Pancreas (tissue), 10 donors: ENCODE measurements at regions not wholly inside any gene's neighbourhood (a gene's known extent, or its start where the extent isn't known, plus 50 kb on each side); places are given as distances from the start of the nearest gene placed in this dataset.

Experiments
- ATAC-seq, 4 donors: fragments of 200-7000 bp; cut with Tn5 transposase; one replicate each; pipeline versions ENCODE4 v1.8.0 to v1.9.1; 2020; ENCODE audit warnings: mild to moderate bottlenecking in 4 of 4, moderate library complexity in 4 of 4
- DNase-seq, 6 donors: peaks; one replicate each; pipeline ENCODE4 v3.0.0-alpha.2; 2020
- FAIRE-seq: peaks from 2 replicates; lab custom pipeline; 2012; peaks lifted over from hg19 to GRCh38; lab: Jason Lieb, UNC
- H3K27ac ChIP-seq, 4 donors: fragments of 200-600 bp; sonication (generic); 1 replicate in 3 of 4; 2 replicates in 1 of 4; pipeline versions ENCODE4 v1.5.0 to v1.8.0; 2020
- H3K27me3 ChIP-seq, 4 donors: fragments of 200-600 bp; one replicate each; pipeline ENCODE4 v1.8.0; 2021
- H3K36me3 ChIP-seq, 3 donors: fragments of 200-600 bp; sonication (generic) in 1 of 3; one replicate each; pipeline versions ENCODE4 v1.5.0 to v1.8.0; 2020 to 2021
- H3K4me1 ChIP-seq, 3 donors: fragments of 200-600 bp; one replicate each; pipeline ENCODE4 v1.8.0; 2021
- H3K4me3 ChIP-seq, 4 donors: fragments of 200-600 bp; sonication (generic) in 2 of 4; one replicate each; pipeline versions ENCODE4 v1.5.0 to v1.8.0; 2020 to 2021
- H3K9me3 ChIP-seq, 4 donors: fragments of 200-600 bp; one replicate each; pipeline ENCODE4 v1.8.0; 2021
- CTCF ChIP-seq, 4 donors: fragments of 200-600 bp; sonication (generic) in 3 of 4; IDR thresholded peaks; one replicate each; pipeline versions ENCODE4 v1.5.0 to v1.8.0; 2021; ENCODE audit warnings: antibody characterized with exemption in 4 of 4
- WGBS, 2 donors: extraction: QIAGEN DNeasy Blood & Tissue Kit; methylation state at CpG; one replicate each; pipeline ENCODE4 v1.1.7; 2013; 5-methylcytosine and 5-hydroxymethylcytosine counted together
- intact Hi-C, 3 donors: fragments of 100-400 bp; cut with DNase I; formaldehyde crosslinking; loops; one replicate each; pipeline versions ENCODE4 v1.11.1 to v1.14.2; 2022
- donor health status: healthy with polysubstance abuse.
- donor health status: DM: no; HTN: no; CAD: no; lungs with moderate emphysema.
- donor health status: DM: no; HTN: no; CAD: no.
- donor health status: control.
- donor health status: control.
- donor health status: Bipolar disorder and iron deficiency.
- donor health status: DM: yes; HTN: yes; CAD: no.
- donor health status: DM: no; HTN: no; CAD: no.
- donor health status: DM: no; HTN: no; CAD: no.
- donor health status: DM: yes; HTN: yes; CAD: no.

DNA sequence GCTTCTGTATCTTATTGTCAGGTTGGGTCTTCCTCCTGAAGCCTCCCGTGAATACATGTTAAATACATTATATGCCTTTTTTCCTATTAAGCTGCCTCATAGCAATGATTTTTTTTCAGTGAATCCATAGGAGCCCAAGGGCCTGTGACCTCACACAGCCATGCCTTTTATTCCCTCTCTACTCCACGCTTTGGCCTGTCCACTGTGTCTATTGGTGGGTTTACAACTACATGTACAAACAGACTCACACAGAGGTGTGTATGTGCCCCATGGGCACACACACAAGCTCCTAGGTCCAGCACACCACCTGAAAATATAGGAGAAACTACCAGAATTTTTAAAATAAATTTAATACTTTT is 560.4 kb downstream of the IPMK start:
- no peaks in the 10 kb centered on the region for H3K27me3 ChIP-seq
- H3K4me1 ChIP-seq: peaks cover 0 to 8% (median 5%) of the 10 kb centered on the region in 3 donors
- intact Hi-C loops: no loop called here
- 47 to 79% methylated on average over 2 of the region's 2 CpGs for WGBS, 2 donors
- no peak for TF ChIP-seq CTCF (IDR thresholded peaks at IDR 0.05)
- FAIRE-seq: no peak
- H3K4me3 ChIP-seq: no peak overlapping the region
- DNase-seq: no peak
- no peaks in the 10 kb centered on the region for H3K36me3 ChIP-seq
- H3K27ac ChIP-seq: no peak overlapping the region
- no peak for ATAC-seq
- H3K9me3 ChIP-seq: no peaks in the 10 kb centered on the region

DNA sequence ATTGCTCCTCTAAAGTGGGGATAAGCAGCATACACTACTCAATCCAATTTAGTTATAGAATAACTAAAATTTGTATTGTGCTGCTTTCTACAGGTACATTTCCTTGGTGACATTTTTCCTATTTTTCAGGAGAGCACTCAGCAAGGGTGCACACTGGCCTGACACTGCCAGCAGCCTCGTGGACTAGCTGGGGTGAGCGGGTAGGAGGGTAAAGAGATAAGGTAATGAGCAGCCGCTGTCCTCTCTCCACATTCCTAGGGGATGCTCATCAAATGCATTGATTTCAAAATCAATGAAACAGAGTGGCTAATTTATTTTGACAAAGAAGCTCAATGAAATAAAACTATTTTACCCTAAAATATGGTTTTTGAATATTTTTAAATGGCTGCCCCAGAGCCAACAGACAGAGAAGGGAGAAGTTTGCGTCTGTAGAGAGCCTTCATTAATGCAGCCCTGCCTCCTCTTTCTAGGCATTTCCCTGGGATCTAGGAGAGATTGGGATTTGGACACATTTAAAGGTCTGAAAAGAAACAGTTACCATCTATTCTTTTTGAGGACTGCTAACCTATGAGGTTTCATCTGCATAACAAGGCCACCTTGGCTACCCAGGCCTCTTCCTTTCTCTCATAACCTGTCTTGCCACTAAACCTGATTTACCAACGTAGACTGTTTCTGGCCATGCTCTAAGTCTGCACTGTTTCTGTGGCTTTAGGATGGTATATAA is 561.0 kb downstream of the IPMK start:
- Histone ChIP-seq H3K27me3 (no peaks in the 10 kb centered on the region), H3K9me3 (no peaks in the 10 kb centered on the region), H3K4me3 (no peak overlapping the region), H3K4me1 (peaks cover 0 to 8% (median 5%) of the 10 kb centered on the region in 3 donors), H3K36me3 (no peaks in the 10 kb centered on the region), H3K27ac (no peak overlapping the region)
- 55 to 76% methylated on average over 5 of the region's 5 CpGs for WGBS, 2 donors
- intact Hi-C loops: no loop called here
- TF ChIP-seq CTCF (IDR thresholded peaks at IDR 0.05): no peak
- FAIRE-seq (no peak), DNase-seq (no peak), ATAC-seq (no peak)

DNA sequence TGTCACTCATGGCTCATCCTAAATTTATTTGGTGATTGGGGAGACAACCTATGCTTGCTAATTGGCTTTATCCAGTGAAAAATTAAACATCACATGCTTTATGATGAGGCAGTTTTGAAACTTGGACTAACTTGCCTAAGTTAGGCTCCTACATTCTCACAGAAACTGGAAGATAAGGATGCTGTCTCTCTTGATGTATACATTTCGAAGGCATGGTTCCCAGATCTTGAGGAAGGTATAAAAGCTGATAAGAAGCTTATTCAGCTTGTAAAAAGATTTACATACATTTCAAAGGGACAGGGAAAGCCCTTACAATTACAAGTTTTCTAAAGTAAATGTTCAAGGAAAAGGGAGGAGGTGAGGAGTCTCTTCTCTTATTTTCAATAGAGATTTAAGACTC is 561.7 kb downstream of the IPMK start:
- Histone ChIP-seq H3K9me3 (no peaks in the 10 kb centered on the region), H3K27me3 (no peaks in the 10 kb centered on the region), H3K4me3 (no peak overlapping the region), H3K36me3 (no peaks in the 10 kb centered on the region), H3K27ac (no peak overlapping the region), H3K4me1 (peaks cover 0 to 8% (median 5%) of the 10 kb centered on the region in 3 donors)
- no peak for FAIRE-seq
- intact Hi-C loops: no loop called here
- no peak for TF ChIP-seq CTCF (IDR thresholded peaks at IDR 0.05)
- DNase-seq: no peak
- no peak for ATAC-seq
- WGBS, 2 donors: 51 to 62% methylated on average over 1 of the region's 1 CpG

DNA sequence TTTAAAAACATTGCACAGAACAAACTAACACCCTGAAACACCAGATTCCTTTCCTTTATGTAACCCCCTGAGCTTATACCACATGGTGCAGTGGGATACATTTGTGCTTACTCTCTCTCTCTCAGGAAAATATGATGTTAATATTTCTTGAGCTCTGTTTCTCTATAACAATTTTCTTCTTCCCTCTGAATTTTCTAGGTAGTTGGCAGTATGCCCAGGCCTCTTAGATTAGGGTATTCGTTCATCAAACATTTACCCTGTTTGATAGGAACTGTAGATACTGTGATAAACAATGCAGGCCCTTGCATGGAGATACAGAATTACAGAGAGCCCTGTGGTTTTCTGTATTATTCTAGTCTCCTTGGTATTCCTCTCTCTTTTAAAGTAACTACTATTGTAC is 567.8 kb downstream of the IPMK start:
- H3K4me1 ChIP-seq: peaks cover 0 to 16% (median 9%) of the 10 kb centered on the region in 3 donors
- H3K9me3 ChIP-seq: no peaks in the 10 kb centered on the region
- WGBS, 2 donors: 1 to 3% methylated on average over 1 of the region's 1 CpG
- no peak overlapping the region for H3K4me3 ChIP-seq
- peak overlapping the region in 3 of 4 donors; percentile 10 to 28 (median 11) for H3K27ac ChIP-seq
- FAIRE-seq: no peak
- no peaks in the 10 kb centered on the region for H3K36me3 ChIP-seq
- intact Hi-C loops: no loop called here
- no peaks in the 10 kb centered on the region for H3K27me3 ChIP-seq
- ATAC-seq: peak in 2 of 4 donors; percentile 34 to 40
- DNase-seq: no peak
- TF ChIP-seq CTCF (IDR thresholded peaks at IDR 0.05): no peak

- peak; percentile 55 to 84 (median 69) for ATAC-seq
- Histone ChIP-seq H3K27me3 (no peaks in the 10 kb centered on the region), H3K27ac (peak overlapping the region in 3 of 4 donors; percentile 42 to 70 (median 44)), H3K36me3 (no peaks in the 10 kb centered on the region), H3K4me1 (peaks cover 0 to 8% (median 4%) of the 10 kb centered on the region in 3 donors), H3K4me3 (no peak overlapping the region), H3K9me3 (no peaks in the 10 kb centered on the region)
- intact Hi-C loops: no loop called here
- no peak for FAIRE-seq
- no peak for TF ChIP-seq CTCF (IDR thresholded peaks at IDR 0.05)
- no peak for DNase-seq
- WGBS, 2 donors: 34 to 44% methylated on average over 1 of the region's 1 CpG
Measured at GRCh38 chr10:57696641-57697040, 571.1 kb downstream of the IPMK start.
